ENCODE measurements at regions not wholly inside any gene's neighbourhood (a gene's known extent, or its start where the extent isn't known, plus 50 kb on each side); places are given as distances from the start of the nearest gene placed in this dataset.

DNA sequence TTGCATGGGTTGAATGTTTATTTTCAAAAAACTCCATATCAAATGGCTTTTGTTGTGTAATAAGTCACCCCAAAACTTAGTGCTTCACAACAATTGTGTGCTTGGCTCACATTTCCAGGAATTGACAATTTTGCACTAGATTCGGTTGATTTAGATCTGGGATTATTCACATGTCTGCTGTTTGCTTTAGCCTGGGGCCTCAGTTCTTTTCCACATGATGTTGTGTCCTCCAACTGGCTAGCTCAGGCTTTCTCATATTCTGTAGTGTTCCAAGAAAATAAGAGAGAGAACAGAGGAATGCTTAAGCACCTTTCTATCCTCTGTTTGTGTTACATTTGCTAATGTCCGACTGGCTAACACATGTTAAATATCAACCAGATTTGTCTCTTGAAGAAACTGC lies 281.5 kb upstream of the ADGRL4 start:
- 88% methylated on average over 2 of the region's 2 CpGs for WGBS, 2 donors
- ATAC-seq (ENCODE audit: insufficient read depth, low FRiP score), result no peak
- H3K9ac ChIP-seq (ENCODE audit: insufficient read depth in 1 of 2, low read length in 2 of 2), result no peak overlapping the region
- no peak for TF ChIP-seq CTCF (IDR thresholded peaks at IDR 0.05; ENCODE audit: control extremely low read depth, extremely low read depth)
- no peak overlapping the region for H3K4me3 ChIP-seq
- H3K27ac ChIP-seq (ENCODE audit: low read depth in 1 of 2, low read length in 1 of 2), result no peak overlapping the region
- no peaks in the 10 kb centered on the region for H3K4me1 ChIP-seq (ENCODE audit: control insufficient read depth in 5 of 5, insufficient read depth in 5 of 5, low read length in 5 of 5)
- H3K9me3 ChIP-seq (ENCODE audit: control insufficient read depth in 4 of 4, insufficient read depth in 3 of 4, low read length in 3 of 4), result no peaks in the 10 kb centered on the region
- no peaks in the 10 kb centered on the region for H3K36me3 ChIP-seq (ENCODE audit: control insufficient read depth in 4 of 4, insufficient read depth in 4 of 4, low read length in 4 of 4)
- no peaks in the 10 kb centered on the region for H3K27me3 ChIP-seq (ENCODE audit: control insufficient read depth in 3 of 3, insufficient read depth in 3 of 3, low read length in 2 of 3)
- DNase-seq, result no peak

DNA sequence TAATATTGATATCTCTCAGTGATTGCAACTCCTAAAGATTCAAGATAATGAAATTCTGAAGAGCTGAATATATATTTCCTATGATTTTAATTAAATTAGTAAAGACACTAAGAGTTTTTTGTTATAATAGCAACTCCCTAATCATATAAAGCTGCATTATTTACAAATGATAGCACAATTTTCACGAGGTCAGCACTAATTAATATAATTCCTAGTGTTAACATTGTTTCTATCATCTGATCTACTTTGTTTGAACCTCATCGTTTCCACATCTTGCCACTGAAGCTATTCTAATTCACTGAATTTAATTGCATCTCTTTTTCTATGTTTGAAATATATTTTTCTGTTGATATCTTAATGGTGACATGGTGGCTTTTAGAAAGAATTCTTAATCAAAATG lies 279.1 kb upstream of the ADGRL4 start:
- H3K36me3 ChIP-seq (ENCODE audit: control insufficient read depth in 4 of 4, insufficient read depth in 4 of 4, low read length in 4 of 4), result no peaks in the 10 kb centered on the region
- H3K9ac ChIP-seq (ENCODE audit: insufficient read depth in 1 of 2, low read length in 2 of 2), result no peak overlapping the region
- no peaks in the 10 kb centered on the region for H3K9me3 ChIP-seq (ENCODE audit: control insufficient read depth in 4 of 4, insufficient read depth in 3 of 4, low read length in 3 of 4)
- H3K4me1 ChIP-seq (ENCODE audit: control insufficient read depth in 5 of 5, insufficient read depth in 5 of 5, low read length in 5 of 5), result no peaks in the 10 kb centered on the region
- no peaks in the 10 kb centered on the region for H3K27me3 ChIP-seq (ENCODE audit: control insufficient read depth in 3 of 3, insufficient read depth in 3 of 3, low read length in 2 of 3)
- no peak for TF ChIP-seq CTCF (IDR thresholded peaks at IDR 0.05; ENCODE audit: control extremely low read depth, extremely low read depth)
- DNase-seq (no peak), ATAC-seq (ENCODE audit: insufficient read depth, low FRiP score) (no peak)
- H3K4me3 ChIP-seq, result no peak overlapping the region
- H3K27ac ChIP-seq (ENCODE audit: low read depth in 1 of 2, low read length in 1 of 2), result no peak overlapping the region
- 74 to 85% methylated on average over 2 of the region's 2 CpGs for WGBS, 2 donors

DNA sequence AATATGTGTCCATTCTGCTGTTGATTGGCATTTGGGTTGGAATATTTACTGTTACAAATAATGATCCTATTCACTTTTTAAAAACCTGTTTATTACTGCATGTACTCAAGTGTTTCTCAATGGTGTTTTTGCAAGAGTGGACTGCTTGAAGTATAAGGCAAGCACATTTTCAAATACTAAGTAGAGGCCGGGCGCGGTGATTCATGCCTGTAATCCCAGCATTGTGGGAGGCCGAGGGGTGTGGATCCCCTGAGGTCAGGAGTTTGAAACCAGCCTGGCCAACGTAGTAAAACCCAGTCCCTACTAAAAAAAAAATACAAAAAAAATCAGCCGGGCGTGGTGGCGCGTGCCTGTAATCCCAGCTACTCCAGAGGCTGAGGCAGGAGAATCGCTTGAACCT lies 276.9 kb upstream of the ADGRL4 start:
- no peak overlapping the region for H3K27ac ChIP-seq (ENCODE audit: low read depth in 1 of 2, low read length in 1 of 2)
- TF ChIP-seq CTCF (IDR thresholded peaks at IDR 0.05; ENCODE audit: control extremely low read depth, extremely low read depth), result no peak
- no peaks in the 10 kb centered on the region for H3K27me3 ChIP-seq (ENCODE audit: control insufficient read depth in 3 of 3, insufficient read depth in 3 of 3, low read length in 2 of 3)
- H3K36me3 ChIP-seq (ENCODE audit: control insufficient read depth in 4 of 4, insufficient read depth in 4 of 4, low read length in 4 of 4), result no peaks in the 10 kb centered on the region
- H3K4me3 ChIP-seq, result no peak overlapping the region
- H3K4me1 ChIP-seq (ENCODE audit: control insufficient read depth in 5 of 5, insufficient read depth in 5 of 5, low read length in 5 of 5), result no peaks in the 10 kb centered on the region
- ATAC-seq (ENCODE audit: insufficient read depth, low FRiP score) (no peak), DNase-seq (no peak)
- no peak overlapping the region for H3K9ac ChIP-seq (ENCODE audit: insufficient read depth in 1 of 2, low read length in 2 of 2)
- H3K9me3 ChIP-seq (ENCODE audit: control insufficient read depth in 4 of 4, insufficient read depth in 3 of 4, low read length in 3 of 4), result no peaks in the 10 kb centered on the region
- 95% methylated on average over 10 of the region's 10 CpGs for WGBS, 2 donors

GRCh38 chr1:79281442-79281841 lies 274.9 kb upstream of the ADGRL4 start:
- DNase-seq (no peak), ATAC-seq (ENCODE audit: insufficient read depth, low FRiP score) (no peak)
- TF ChIP-seq CTCF (IDR thresholded peaks at IDR 0.05; ENCODE audit: control extremely low read depth, extremely low read depth), result no peak
- Histone ChIP-seq H3K4me1 (ENCODE audit: control insufficient read depth in 5 of 5, insufficient read depth in 5 of 5, low read length in 5 of 5) (no peaks in the 10 kb centered on the region), H3K9me3 (ENCODE audit: control insufficient read depth in 4 of 4, insufficient read depth in 3 of 4, low read length in 3 of 4) (peaks cover 0 to 5% (median 0%) of the 10 kb centered on the region in 4 donors), H3K27me3 (ENCODE audit: control insufficient read depth in 3 of 3, insufficient read depth in 3 of 3, low read length in 2 of 3) (no peaks in the 10 kb centered on the region), H3K4me3 (no peak overlapping the region), H3K27ac (ENCODE audit: low read depth in 1 of 2, low read length in 1 of 2) (no peak overlapping the region), H3K9ac (ENCODE audit: insufficient read depth in 1 of 2, low read length in 2 of 2) (no peak overlapping the region), H3K36me3 (ENCODE audit: control insufficient read depth in 4 of 4, insufficient read depth in 4 of 4, low read length in 4 of 4) (no peaks in the 10 kb centered on the region)
- 89 to 92% methylated on average over 6 of the region's 6 CpGs for whole genome bisulfite sequencing, 2 donors

Measured in lung (tissue), 11 donors.